ENCODE measurements at regions not wholly inside any gene's neighbourhood (a gene's known extent, or its start where the extent isn't known, plus 50 kb on each side); places are given as distances from the start of the nearest gene placed in this dataset.

DNA sequence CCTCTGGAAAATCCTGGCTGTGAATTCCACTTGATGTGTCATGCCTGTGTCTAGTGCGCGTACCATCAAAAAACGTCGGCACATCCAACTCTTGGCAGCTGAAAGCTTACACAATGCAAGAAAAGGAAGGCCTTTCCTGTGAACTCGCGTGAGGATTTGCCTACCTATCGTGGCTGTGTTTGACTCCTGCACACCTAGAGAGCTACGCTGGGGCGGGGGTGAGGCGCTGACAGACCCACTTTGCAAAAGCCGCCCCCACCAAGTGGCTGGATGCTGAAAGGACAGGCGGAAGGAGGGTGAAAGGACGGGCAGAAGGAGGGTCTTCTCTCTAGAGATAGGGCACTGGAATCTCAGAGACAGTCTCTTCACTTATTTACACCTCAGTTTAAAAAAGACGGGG lies 270.1 kb downstream of the EIPR1 start:
- TF ChIP-seq, protein P1, sequence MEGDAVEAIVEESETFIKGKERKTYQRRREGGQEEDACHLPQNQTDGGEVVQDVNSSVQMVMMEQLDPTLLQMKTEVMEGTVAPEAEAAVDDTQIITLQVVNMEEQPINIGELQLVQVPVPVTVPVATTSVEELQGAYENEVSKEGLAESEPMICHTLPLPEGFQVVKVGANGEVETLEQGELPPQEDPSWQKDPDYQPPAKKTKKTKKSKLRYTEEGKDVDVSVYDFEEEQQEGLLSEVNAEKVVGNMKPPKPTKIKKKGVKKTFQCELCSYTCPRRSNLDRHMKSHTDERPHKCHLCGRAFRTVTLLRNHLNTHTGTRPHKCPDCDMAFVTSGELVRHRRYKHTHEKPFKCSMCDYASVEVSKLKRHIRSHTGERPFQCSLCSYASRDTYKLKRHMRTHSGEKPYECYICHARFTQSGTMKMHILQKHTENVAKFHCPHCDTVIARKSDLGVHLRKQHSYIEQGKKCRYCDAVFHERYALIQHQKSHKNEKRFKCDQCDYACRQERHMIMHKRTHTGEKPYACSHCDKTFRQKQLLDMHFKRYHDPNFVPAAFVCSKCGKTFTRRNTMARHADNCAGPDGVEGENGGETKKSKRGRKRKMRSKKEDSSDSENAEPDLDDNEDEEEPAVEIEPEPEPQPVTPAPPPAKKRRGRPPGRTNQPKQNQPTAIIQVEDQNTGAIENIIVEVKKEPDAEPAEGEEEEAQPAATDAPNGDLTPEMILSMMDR (conservative IDR thresholded peaks at IDR 0.05; ENCODE audit: low read length) = 0 out of 2 replicates have a peak, but pooled peaks have one; percentile 14
- TF ChIP-seq EZH2phosphoT487 (IDR thresholded peaks at IDR 0.05; ENCODE audit: borderline replicate concordance, low read depth, low read length) = no peak
